OCI-LY1 (cell line): ENCODE measurements at regions not wholly inside any gene's neighbourhood (a gene's known extent, or its start where the extent isn't known, plus 50 kb on each side); places are given as distances from the start of the nearest gene placed in this dataset.

ENCODE experiments used
- EZH2 ChIP-seq: fragments of 200-600 bp; sonication (generic), shearing (Covaris generic); IDR thresholded peaks from 2 replicates; pipeline ENCODE4 v1.8.0; 2017; ENCODE audit warnings: borderline replicate concordance, mixed run types, mild to moderate bottlenecking, antibody characterized with exemption, low read length, moderate library complexity, mixed read lengths
- TF ChIP-seq, protein P1 (sequence below): fragments of 200-600 bp; sonication (generic), shearing (Covaris generic); IDR thresholded peaks from 2 replicates; pipeline ENCODE4 v1.5.1; 2017; ENCODE audit warnings: mild to moderate bottlenecking, antibody characterized with exemption, low read length, moderate library complexity, mixed read lengths

DNA sequence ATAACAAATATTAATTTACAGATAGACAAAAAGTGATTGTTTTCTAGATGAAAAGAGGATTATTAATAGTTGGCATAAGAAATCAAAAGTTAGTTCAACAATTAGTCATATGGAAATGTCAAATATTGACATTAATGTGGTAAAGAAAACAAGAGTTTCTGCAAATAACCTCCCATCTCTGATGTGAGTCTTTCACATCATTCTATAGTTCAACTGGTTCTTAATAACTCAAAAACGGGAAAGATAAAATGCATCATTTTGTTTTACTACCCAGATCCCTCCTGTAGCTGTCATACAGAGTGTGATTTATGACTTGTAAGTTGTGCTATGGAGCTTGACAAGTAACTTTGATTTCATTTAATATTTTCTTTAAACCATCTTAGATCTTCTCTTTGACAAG lies 594.8 kb downstream of the ZWINT start:
- TF ChIP-seq, protein P1, sequence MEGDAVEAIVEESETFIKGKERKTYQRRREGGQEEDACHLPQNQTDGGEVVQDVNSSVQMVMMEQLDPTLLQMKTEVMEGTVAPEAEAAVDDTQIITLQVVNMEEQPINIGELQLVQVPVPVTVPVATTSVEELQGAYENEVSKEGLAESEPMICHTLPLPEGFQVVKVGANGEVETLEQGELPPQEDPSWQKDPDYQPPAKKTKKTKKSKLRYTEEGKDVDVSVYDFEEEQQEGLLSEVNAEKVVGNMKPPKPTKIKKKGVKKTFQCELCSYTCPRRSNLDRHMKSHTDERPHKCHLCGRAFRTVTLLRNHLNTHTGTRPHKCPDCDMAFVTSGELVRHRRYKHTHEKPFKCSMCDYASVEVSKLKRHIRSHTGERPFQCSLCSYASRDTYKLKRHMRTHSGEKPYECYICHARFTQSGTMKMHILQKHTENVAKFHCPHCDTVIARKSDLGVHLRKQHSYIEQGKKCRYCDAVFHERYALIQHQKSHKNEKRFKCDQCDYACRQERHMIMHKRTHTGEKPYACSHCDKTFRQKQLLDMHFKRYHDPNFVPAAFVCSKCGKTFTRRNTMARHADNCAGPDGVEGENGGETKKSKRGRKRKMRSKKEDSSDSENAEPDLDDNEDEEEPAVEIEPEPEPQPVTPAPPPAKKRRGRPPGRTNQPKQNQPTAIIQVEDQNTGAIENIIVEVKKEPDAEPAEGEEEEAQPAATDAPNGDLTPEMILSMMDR, result no peak
- TF ChIP-seq EZH2, result no peak
